HG03432 (cell line): ENCODE measurements at regions not wholly inside any gene's neighbourhood (a gene's known extent, or its start where the extent isn't known, plus 50 kb on each side); places are given as distances from the start of the nearest gene placed in this dataset.

Experiments used
- ATAC-seq: cut with Tn5 transposase; IDR thresholded peaks from one replicate; pipeline ENCODE4 v1.9.1; 2021; ENCODE audit warnings: mild to moderate bottlenecking, moderate library complexity; ENCODE audit not compliant: unreplicated experiment

GRCh38 chr2:173630425-173631126, 275.9 kb downstream of the CDCA7 start:
- ATAC-seq: no peak

DNA sequence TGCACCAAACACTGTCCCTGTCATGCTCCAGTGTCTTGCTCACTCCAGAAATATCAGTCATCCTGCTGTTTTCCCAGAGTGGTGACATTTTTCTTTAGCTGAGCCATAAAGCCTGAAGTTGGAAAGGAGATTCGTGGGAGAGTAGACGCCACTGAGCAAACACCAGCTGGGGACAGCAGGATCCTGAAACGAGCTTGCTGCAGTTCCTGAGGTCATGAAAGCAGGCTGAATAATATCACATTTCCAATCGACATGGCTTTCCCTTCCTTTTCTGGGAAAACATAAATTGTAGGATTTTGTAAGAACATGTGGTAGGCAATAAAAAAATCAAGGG, 276.4 kb downstream of the CDCA7 start:
- no peak for ATAC-seq

- ATAC-seq: no peak
Measured at GRCh38 chr2:173644146-173644545, 289.5 kb downstream of the CDCA7 start.

DNA sequence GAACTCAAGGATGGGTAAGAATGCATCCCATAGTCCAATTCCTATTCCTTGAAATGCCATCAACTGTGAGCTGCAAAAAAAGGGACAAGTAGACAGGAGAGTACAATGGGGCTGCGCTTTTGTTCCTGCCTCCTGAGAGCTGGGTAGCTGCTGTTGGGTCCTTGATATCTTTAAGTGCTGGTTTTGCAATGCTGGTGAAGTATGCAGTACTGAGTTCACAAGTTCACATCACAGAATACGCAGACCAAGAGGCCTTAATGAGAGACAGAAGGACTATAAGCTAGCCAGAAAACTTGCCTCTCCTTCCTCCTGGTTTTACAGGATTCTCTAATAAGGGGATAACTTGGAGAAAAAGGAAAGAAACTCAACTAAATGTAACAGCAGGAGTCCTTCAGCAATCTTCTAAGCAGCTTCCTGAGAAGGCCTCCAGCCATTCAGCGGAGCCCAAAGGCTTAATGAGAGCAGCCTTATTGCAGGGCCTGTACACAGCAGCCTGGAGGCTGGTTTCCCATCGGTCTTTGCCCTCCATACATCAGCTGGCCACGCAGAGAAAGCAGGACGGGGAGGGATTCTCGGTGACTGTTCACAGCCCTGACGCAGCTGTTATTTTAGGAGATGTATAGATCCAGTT, 293.1 kb downstream of the CDCA7 start:
- no peak for ATAC-seq

- ATAC-seq: no peak
Measured at GRCh38 chr2:173648816-173649215, 294.1 kb downstream of the CDCA7 start.

DNA sequence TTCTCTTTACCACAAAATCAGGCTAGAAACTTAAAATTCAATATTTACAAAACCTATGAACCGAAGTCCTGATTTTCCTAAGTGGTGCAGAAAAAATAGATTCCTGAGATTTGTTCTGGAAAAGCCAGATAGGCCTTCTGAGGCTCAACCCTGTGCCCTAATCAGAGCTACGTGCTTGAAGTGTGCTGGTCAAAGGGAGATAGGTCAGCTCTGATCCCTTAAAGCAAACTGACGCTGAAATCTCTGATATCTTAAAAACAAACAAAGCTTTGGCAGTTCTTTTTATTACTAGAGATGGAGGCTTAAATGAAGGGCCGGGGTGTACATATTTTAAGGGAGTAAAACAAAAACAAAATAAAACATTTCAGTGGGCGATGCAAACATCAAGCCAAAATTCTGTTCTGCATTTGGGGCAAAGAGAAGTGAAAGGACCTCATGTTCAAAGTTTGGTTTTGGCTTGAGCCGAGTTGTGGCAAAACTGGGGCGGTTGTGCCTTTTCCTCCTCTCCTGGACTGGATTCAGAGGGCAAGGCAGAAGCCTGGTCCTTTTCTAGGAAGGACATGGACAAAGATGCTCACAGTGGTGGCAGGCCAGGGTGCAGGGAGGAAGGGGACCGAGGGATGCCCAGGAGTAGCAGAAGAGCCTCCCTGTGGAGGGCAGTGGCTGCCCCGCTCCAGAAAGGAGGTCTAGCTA, 295.0 kb downstream of the CDCA7 start:
- ATAC-seq: no peak

DNA sequence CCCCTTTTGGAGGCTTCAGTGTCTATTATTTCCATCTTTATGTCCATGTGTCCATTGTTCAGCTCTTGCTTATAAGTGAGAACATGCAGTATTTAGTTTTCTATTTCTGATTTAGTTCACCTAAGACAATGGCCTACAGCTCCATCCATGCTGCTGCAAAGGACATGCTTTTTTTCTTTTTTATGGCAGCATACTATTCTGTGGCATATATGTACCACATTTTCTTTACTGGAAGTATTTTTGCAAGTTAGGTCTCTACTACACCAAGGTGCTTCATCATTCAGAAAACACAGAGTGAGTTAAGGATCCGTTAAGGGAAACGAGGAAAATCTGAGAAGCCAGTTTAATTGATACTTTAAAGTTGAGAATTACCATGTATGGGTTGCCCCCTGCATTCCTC, 297.2 kb downstream of the CDCA7 start:
- ATAC-seq: no peak

DNA sequence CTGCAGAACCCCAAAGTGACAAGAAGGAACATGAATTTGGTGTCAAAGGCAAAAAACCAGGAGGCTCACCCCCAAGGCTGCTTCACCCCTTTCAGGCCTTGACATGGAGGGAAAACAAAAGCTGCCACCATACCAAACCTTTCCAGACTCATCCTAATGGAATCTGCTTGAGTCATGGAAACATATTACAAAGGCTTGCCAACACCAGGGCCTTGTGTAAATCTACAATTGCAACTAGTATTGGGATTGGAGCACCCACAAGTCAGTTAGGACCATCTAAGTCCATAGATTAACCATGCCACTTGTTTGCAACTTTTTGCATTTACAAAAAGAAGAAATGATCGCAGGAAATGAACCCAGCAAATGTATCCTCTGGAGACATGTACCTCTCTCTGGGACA, 297.6 kb downstream of the CDCA7 start:
- no peak for ATAC-seq

DNA sequence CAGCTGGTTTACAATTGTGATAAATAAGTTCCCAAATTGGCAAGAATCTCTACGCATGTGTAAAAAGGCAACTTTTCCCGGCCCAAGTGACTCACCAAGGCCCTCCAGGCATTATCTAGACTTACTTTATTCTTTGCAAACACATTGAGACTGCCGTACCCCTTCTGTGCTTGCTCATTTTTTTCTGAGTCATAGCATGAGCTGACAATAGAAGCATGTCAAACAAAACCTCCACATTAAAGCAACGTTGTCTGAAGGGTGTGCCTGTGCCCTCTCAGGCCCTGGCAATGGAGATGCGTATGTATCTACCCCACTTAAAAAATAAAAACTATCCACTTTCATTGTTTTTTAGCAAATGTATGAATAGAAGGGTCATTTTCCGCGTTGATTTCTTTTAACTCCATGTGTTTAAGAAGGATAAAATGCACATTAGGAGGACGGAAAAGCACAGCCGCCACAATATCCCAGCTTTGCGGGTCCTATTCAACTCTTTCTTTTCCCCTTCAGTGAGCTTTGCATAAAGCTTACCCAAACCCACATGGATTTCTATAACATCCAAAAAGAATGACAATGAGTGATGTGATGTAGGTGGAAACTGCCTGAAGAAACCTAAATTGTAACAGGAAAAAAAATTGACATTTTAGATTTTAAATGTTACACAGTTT, 298.2 kb downstream of the CDCA7 start:
- no peak for ATAC-seq

- no peak for ATAC-seq
Measured at GRCh38 chr2:173653432-173653805, 298.7 kb downstream of the CDCA7 start.

DNA sequence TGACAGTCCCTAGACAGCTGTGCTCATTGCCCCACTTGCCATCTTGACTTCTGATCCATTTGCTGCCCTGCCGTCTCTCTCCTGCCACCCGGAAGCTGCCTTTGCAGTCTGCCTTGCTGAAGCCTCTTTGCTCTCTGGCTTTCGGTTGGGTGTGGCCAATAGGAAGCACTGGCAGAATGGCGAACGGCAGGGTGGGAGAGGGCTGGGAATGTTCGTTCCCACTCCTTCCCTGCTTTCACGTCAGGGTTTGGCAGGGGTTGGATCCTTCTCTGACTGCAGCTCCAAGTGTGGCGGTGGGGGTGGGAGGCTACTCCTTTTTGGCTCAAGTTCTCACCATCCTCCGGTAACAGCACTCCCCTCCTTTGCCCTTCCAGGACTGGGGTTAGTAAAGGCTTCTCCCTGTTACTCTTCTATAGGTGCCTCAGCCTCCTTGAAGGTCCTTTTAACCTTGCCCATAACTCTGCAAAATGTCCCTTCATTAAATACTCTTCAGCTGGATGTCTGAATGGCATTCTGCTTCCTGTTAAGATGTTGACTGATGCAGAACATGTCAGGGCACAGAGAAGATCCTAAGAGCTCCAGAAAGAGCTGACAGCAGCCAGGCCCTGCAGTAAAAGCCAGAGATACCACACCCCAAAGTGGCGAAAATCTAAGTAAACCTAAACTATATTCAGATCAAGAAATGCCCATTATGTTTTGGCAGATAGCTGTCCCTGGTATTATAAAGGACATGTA, 299.7 kb downstream of the CDCA7 start:
- no peak for ATAC-seq

DNA sequence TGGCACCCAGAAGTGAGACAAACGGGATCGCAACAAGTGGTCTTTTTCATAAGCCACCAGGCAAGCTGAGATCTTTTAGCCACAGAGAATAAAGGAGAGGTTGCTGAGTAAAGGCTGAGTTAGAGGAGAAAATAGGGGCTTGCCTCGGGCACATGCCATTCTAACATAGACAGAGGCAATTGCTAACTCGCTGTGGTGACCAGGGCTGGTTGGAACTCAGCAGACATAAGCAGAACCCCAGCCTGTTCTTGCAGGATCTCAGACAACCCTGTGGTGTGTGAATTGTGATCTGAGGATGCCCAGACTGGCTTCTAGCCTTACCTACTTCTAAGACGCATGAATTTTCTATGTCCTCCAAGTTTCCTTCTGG, 300.2 kb downstream of the CDCA7 start:
- ATAC-seq: no peak

- no peak for ATAC-seq
Measured at GRCh38 chr2:173656086-173656485, 301.4 kb downstream of the CDCA7 start.

GRCh38 chr2:173657996-173658717, 303.5 kb downstream of the CDCA7 start:
- no peak for ATAC-seq

- ATAC-seq: no peak
Measured at GRCh38 chr2:173658946-173659371, 304.3 kb downstream of the CDCA7 start.

DNA sequence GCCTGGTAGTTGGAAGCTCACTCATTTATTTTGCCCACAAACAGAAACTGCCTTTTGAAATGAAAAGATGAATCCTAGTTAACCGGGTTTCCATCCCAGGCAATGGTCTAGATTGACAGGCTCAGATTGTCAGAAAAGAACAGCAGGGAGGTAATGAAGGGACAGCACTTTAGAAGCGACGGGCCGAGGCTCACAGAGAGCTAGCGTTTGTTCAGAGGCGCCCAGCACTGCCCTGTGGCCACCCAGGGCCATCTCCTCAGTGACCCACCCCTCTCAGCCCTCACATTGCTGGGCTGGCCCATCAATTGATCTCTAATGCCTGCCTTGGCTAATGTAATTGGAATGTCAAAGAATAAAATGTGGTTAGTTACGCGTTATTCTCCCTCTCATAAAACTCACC, 304.8 kb downstream of the CDCA7 start:
- no peak for ATAC-seq

DNA sequence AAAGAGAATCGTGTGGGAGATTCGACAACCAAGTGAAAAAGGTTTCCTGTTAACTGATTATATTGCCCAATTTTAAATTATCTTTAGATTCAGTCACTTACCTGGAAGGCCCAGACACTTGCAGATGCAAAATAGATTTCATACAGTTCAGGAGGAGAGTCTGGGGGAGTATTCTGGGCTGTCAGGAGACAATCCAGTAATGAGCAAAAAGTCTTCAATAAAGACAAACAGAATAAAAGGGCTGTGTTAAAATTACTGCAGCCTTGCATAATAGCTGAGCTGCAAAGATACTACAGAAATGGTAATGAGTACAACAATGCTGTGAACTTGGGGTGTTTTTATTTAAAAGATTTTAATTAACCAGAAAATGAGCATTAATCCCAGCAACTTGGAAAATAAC, 303.6 kb downstream of the SP3 start:
- ATAC-seq: no peak

GRCh38 chr2:173663353-173663752, 301.8 kb downstream of the SP3 start:
- ATAC-seq: no peak

- no peak for ATAC-seq
Measured at GRCh38 chr2:173663835-173664512, 301.2 kb downstream of the SP3 start.

DNA sequence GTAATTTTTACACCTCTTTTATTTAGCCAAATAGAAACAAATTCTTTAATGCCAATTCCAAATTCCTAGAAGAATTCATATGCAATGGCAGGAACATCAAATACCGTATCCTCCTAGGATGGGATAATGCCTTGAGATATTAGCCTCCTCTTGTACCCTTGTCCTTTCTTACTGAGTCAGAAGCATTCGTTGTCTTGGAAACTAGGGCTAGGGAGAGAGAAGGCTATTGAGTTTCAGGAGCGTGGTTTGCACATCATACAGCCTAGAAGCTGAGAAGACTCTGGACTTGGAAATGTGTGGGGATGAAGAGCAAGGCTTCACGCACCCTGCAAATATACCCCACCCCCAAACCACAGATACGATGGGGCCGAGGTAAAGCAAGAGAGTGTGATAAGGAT, 300.7 kb downstream of the SP3 start:
- no peak for ATAC-seq
